MM.1S (cell line): ENCODE measurements at regions not wholly inside any gene's neighbourhood (a gene's known extent, or its start where the extent isn't known, plus 50 kb on each side); places are given as distances from the start of the nearest gene placed in this dataset.

Experiments used
- EZH2phosphoT487 ChIP-seq: fragments of 300-600 bp; sonication (generic); IDR thresholded peaks from 2 replicates; pipeline ENCODE4 v1.6.1; 2018; ENCODE audit warnings: antibody characterized with exemption, low read length
- TF ChIP-seq, protein P1 (sequence below): fragments of 300-600 bp; sonication (generic); IDR thresholded peaks from 2 replicates; pipeline ENCODE4 v1.5.1; 2016; ENCODE audit warnings: antibody characterized with exemption, low read length, mixed read lengths

DNA sequence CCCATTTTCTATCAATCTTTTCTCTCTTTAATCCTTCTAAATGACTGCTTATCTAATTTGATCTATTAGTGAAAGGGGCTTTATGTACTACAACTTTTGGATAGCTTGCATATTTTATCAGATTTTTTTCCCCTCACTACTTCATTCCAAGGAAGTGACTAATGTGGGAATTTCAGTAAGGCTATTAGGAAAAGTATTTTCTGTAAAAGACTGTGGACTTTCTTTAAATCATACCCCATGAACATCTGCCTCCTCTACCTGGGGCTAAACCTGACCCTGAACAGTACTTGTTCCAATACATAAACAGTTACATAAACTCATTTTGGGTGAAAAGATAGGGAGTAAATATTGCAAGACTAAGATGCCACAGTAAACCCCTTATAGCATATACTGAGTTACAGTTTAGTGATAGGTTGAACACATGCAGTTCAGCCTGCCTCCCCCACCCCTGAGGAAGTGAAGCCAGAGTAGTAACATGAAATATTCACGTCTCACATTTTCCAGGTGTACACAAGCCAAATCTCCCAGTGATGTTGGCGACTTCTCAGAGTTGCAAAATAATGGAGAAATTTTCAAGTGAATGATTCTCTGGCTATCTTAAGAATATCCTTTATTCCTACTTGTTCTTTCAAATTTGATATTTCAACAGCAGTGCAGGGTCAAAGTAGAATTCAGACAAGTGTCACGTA, 590.9 kb upstream of the ZEB2 start:
- TF ChIP-seq, protein P1, sequence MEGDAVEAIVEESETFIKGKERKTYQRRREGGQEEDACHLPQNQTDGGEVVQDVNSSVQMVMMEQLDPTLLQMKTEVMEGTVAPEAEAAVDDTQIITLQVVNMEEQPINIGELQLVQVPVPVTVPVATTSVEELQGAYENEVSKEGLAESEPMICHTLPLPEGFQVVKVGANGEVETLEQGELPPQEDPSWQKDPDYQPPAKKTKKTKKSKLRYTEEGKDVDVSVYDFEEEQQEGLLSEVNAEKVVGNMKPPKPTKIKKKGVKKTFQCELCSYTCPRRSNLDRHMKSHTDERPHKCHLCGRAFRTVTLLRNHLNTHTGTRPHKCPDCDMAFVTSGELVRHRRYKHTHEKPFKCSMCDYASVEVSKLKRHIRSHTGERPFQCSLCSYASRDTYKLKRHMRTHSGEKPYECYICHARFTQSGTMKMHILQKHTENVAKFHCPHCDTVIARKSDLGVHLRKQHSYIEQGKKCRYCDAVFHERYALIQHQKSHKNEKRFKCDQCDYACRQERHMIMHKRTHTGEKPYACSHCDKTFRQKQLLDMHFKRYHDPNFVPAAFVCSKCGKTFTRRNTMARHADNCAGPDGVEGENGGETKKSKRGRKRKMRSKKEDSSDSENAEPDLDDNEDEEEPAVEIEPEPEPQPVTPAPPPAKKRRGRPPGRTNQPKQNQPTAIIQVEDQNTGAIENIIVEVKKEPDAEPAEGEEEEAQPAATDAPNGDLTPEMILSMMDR = no peak
- no peak for TF ChIP-seq EZH2phosphoT487
